GM18868 (cell line): ENCODE measurements at regions not wholly inside any gene's neighbourhood (a gene's known extent, or its start where the extent isn't known, plus 50 kb on each side); places are given as distances from the start of the nearest gene placed in this dataset.

ENCODE experiments used
- ATAC-seq: cut with Tn5 transposase; IDR thresholded peaks from one replicate; pipeline ENCODE4 v1.9.1; 2021; ENCODE audit warnings: mild to moderate bottlenecking, moderate library complexity; ENCODE audit not compliant: unreplicated experiment

- ATAC-seq, result no peak
These were observed 264.3 kb downstream of the NOL4 start for GRCh38 chr18:33960417-33960816.

- no peak for ATAC-seq
These were observed 265.1 kb downstream of the NOL4 start for GRCh38 chr18:33959609-33960008.

GRCh38 chr18:33957707-33958106 is 267.0 kb downstream of the NOL4 start:
- no peak for ATAC-seq

- no peak for ATAC-seq
These were observed 273.7 kb downstream of the NOL4 start for GRCh38 chr18:33951031-33951430.

GRCh38 chr18:33946336-33946735 is 278.4 kb downstream of the NOL4 start:
- ATAC-seq, result no peak

GRCh38 chr18:33944493-33944892 is 280.2 kb downstream of the NOL4 start:
- no peak for ATAC-seq

GRCh38 chr18:33937270-33937816 is 287.4 kb downstream of the NOL4 start:
- ATAC-seq, result peak; percentile 51

GRCh38 chr18:33934258-33934657 is 290.5 kb downstream of the NOL4 start:
- no peak for ATAC-seq

- no peak for ATAC-seq
These were observed 296.5 kb downstream of the NOL4 start for GRCh38 chr18:33928231-33928630.

GRCh38 chr18:33924576-33924975 is 300.1 kb downstream of the NOL4 start:
- no peak for ATAC-seq

- no peak for ATAC-seq
These were observed 300.7 kb downstream of the NOL4 start for GRCh38 chr18:33923980-33924379.

- no peak for ATAC-seq
These were observed 306.1 kb downstream of the NOL4 start for GRCh38 chr18:33918571-33918970.

GRCh38 chr18:33916200-33916599 is 308.5 kb downstream of the NOL4 start:
- ATAC-seq, result no peak

GRCh38 chr18:33914399-33914798 is 310.3 kb downstream of the NOL4 start:
- no peak for ATAC-seq

GRCh38 chr18:33906046-33906445 is 318.7 kb downstream of the NOL4 start:
- ATAC-seq, result no peak

GRCh38 chr18:33901894-33902512 is 322.7 kb downstream of the NOL4 start:
- no peak for ATAC-seq

GRCh38 chr18:33900638-33901037 is 322.6 kb downstream of the ASXL3 start:
- ATAC-seq, result no peak

GRCh38 chr18:33898427-33898826 is 320.4 kb downstream of the ASXL3 start:
- no peak for ATAC-seq

- ATAC-seq, result no peak
These were observed 300.2 kb downstream of the ASXL3 start for GRCh38 chr18:33878213-33878612.

GRCh38 chr18:33875029-33875565 is 297.1 kb downstream of the ASXL3 start:
- ATAC-seq, result no peak

- no peak for ATAC-seq
These were observed 295.1 kb downstream of the ASXL3 start for GRCh38 chr18:33873112-33873511.

GRCh38 chr18:33871363-33872025 is 293.5 kb downstream of the ASXL3 start:
- ATAC-seq, result no peak
